ENCODE measurements at regions not wholly inside any gene's neighbourhood (a gene's known extent, or its start where the extent isn't known, plus 50 kb on each side); places are given as distances from the start of the nearest gene placed in this dataset.

DNA sequence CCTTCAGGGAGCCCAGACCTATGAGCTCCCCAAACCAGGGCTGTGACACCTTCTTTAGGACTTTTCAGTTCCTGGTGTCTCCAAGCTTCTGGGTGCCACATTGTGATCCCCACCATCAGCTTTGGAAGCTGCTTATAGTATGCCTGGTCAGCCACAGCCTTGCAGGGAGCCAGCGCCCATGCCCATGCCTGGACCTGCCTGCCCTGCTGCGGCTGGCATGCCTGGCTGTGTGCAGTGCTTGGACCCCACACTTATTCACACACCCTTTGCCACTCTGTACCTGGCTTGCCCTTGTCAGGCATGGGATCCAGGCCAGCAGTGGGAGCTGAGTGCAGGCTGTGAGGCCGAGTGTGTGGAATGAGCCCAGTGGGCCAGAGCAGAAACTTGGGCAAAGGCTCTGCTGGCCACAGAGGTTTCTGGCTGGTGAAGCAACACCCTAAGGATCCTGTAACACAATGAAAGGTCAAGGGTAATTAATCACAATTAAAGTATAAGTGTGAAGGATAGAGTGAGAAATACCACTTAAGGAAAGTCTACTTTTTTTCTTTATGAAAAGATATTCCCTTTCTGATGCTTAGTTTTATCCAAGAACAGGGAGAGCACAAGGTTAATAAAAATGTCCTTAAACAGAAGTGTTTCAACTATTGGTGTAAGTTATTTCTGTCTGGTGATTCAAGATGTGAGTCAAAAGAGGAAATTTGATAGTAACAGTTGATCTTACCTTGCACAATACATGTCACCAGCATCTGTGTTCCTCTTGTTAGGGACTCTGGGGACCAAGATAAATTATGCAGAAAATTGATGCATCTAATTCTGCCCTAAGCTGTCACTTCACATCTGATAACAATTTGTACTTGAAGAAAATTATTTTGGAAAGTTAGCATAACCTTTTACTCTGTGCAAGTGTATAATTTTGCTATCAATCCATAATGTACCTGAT lies 161.8 kb downstream of the FAM47A start:
- peak; percentile 30; the same call in 1 of the 2 replicates for TF ChIP-seq SPI1 (IDR thresholded peaks at IDR 0.05; ENCODE audit: borderline replicate concordance, low read depth)
- TF ChIP-seq, protein P1, sequence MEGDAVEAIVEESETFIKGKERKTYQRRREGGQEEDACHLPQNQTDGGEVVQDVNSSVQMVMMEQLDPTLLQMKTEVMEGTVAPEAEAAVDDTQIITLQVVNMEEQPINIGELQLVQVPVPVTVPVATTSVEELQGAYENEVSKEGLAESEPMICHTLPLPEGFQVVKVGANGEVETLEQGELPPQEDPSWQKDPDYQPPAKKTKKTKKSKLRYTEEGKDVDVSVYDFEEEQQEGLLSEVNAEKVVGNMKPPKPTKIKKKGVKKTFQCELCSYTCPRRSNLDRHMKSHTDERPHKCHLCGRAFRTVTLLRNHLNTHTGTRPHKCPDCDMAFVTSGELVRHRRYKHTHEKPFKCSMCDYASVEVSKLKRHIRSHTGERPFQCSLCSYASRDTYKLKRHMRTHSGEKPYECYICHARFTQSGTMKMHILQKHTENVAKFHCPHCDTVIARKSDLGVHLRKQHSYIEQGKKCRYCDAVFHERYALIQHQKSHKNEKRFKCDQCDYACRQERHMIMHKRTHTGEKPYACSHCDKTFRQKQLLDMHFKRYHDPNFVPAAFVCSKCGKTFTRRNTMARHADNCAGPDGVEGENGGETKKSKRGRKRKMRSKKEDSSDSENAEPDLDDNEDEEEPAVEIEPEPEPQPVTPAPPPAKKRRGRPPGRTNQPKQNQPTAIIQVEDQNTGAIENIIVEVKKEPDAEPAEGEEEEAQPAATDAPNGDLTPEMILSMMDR (IDR thresholded peaks at IDR 0.05; ENCODE audit: insufficient read depth, low read length), result no peak
- TF ChIP-seq, protein P2, sequence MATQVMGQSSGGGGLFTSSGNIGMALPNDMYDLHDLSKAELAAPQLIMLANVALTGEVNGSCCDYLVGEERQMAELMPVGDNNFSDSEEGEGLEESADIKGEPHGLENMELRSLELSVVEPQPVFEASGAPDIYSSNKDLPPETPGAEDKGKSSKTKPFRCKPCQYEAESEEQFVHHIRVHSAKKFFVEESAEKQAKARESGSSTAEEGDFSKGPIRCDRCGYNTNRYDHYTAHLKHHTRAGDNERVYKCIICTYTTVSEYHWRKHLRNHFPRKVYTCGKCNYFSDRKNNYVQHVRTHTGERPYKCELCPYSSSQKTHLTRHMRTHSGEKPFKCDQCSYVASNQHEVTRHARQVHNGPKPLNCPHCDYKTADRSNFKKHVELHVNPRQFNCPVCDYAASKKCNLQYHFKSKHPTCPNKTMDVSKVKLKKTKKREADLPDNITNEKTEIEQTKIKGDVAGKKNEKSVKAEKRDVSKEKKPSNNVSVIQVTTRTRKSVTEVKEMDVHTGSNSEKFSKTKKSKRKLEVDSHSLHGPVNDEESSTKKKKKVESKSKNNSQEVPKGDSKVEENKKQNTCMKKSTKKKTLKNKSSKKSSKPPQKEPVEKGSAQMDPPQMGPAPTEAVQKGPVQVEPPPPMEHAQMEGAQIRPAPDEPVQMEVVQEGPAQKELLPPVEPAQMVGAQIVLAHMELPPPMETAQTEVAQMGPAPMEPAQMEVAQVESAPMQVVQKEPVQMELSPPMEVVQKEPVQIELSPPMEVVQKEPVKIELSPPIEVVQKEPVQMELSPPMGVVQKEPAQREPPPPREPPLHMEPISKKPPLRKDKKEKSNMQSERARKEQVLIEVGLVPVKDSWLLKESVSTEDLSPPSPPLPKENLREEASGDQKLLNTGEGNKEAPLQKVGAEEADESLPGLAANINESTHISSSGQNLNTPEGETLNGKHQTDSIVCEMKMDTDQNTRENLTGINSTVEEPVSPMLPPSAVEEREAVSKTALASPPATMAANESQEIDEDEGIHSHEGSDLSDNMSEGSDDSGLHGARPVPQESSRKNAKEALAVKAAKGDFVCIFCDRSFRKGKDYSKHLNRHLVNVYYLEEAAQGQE (IDR thresholded peaks at IDR 0.05; ENCODE audit: insufficient replicate concordance, low read depth), result no peak
